NCI-H460 (cell line): ENCODE measurements at regions not wholly inside any gene's neighbourhood (a gene's known extent, or its start where the extent isn't known, plus 50 kb on each side); places are given as distances from the start of the nearest gene placed in this dataset.
"Not testable (repeated sequence)": the region's sequence is repeated elsewhere in the genome, so short reads cannot be mapped to it uniquely, and the experiment has no call there.

Source experiments
- DNase-seq: peaks from one replicate; pipeline ENCODE4 v3.0.0-alpha.2; 2016; ENCODE audit warnings: low read depth; ENCODE audit errors: extremely low read depth

- DNase-seq, result no peak
Measured at GRCh38 chr3:40695848-40696247, 171.1 kb downstream of the ZNF621 start.

- DNase-seq, result not testable (repeated sequence)
Measured at GRCh38 chr3:40698611-40699010, 173.9 kb downstream of the ZNF621 start.

- no peak for DNase-seq
Measured at GRCh38 chr3:40701016-40701588, 176.3 kb downstream of the ZNF621 start.

GRCh38 chr3:40704224-40704623 is 179.5 kb downstream of the ZNF621 start:
- DNase-seq, result no peak

- no peak for DNase-seq
Measured at GRCh38 chr3:40705663-40706062, 180.9 kb downstream of the ZNF621 start.

- DNase-seq, result no peak
Measured at GRCh38 chr3:40713306-40713705, 188.5 kb downstream of the ZNF621 start.

GRCh38 chr3:40713795-40714194 is 189.0 kb downstream of the ZNF621 start:
- DNase-seq, result no peak

GRCh38 chr3:40714771-40715345 is 190.1 kb downstream of the ZNF621 start:
- DNase-seq, result no peak

GRCh38 chr3:40715551-40715950 is 190.8 kb downstream of the ZNF621 start:
- DNase-seq, result no peak

- no peak for DNase-seq
Measured at GRCh38 chr3:40717471-40717870, 192.7 kb downstream of the ZNF621 start.

GRCh38 chr3:40718209-40718608 is 193.4 kb downstream of the ZNF621 start:
- DNase-seq, result no peak

GRCh38 chr3:40718681-40719080 is 193.9 kb downstream of the ZNF621 start:
- DNase-seq, result no peak

- no peak for DNase-seq
Measured at GRCh38 chr3:40719660-40720287, 195.0 kb downstream of the ZNF621 start.

- DNase-seq, result no peak
Measured at GRCh38 chr3:40720341-40720740, 195.6 kb downstream of the ZNF621 start.

GRCh38 chr3:40720863-40721262 is 196.1 kb downstream of the ZNF621 start:
- no peak for DNase-seq

GRCh38 chr3:40723083-40723660 is 198.4 kb downstream of the ZNF621 start:
- no peak for DNase-seq

- no peak for DNase-seq
Measured at GRCh38 chr3:40725031-40725430, 200.3 kb downstream of the ZNF621 start.

GRCh38 chr3:40731445-40731844 is 206.7 kb downstream of the ZNF621 start:
- DNase-seq, result no peak

GRCh38 chr3:40736943-40737342 is 212.2 kb downstream of the ZNF621 start:
- DNase-seq, result no peak

- no peak for DNase-seq
Measured at GRCh38 chr3:40737343-40737742, 212.6 kb downstream of the ZNF621 start.

- no peak for DNase-seq
Measured at GRCh38 chr3:40739971-40740370, 215.2 kb downstream of the ZNF621 start.

- DNase-seq, result no peak
Measured at GRCh38 chr3:40741729-40742128, 217.0 kb downstream of the ZNF621 start.
